GM18868 (cell line): ENCODE measurements at regions not wholly inside any gene's neighbourhood (a gene's known extent, or its start where the extent isn't known, plus 50 kb on each side); places are given as distances from the start of the nearest gene placed in this dataset.

Experiments
- ATAC-seq: cut with Tn5 transposase; IDR thresholded peaks from one replicate; pipeline ENCODE4 v1.9.1; 2021; ENCODE audit warnings: mild to moderate bottlenecking, moderate library complexity; ENCODE audit not compliant: unreplicated experiment

GRCh38 chr15:39194106-39194830 lies 386.6 kb upstream of the THBS1 start:
- ATAC-seq = no peak

GRCh38 chr15:39195961-39196486 lies 384.9 kb upstream of the THBS1 start:
- no peak for ATAC-seq

- no peak for ATAC-seq
Observed at GRCh38 chr15:39198044-39199000, 382.6 kb upstream of the THBS1 start.

DNA sequence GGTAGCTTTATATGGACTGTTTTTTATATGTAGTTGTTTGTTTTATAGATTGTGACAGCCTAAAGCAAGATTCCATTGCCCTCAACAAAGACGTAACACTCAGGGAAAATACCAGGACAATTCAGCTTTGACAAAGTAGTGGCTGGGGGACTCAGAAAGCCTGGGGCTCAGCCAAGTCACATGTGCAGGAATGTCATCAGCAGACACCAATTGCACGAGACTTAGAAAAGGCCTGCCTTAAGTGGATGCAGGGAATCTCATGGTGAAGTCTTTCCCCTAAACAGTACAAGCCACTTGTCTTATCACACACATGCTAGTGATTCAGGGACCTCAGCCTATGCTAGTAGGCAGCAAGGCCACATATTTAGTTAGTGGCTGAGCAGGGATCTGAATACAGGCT lies 381.8 kb upstream of the THBS1 start:
- ATAC-seq = no peak

DNA sequence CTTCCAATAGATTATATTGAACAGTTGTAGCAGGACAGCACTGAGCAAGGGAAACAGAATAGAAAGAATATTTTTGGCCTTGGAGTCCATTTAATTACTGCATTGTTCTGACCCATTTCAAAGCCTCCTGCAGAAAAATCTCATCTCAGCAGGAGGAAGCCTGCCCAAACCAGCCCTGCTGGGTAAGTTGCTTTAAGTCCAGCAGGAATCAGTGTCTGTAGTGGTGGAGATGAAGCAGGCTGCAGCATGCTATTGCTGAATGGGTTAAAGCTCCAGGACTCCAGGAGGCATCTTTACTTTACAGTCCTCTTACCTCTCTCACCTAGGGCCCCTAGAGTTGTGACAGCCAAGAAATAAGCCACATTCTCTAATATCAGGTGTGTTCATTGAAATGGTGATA lies 380.3 kb upstream of the THBS1 start:
- ATAC-seq = no peak

- no peak for ATAC-seq
Observed at GRCh38 chr15:39202641-39203040, 378.2 kb upstream of the THBS1 start.

DNA sequence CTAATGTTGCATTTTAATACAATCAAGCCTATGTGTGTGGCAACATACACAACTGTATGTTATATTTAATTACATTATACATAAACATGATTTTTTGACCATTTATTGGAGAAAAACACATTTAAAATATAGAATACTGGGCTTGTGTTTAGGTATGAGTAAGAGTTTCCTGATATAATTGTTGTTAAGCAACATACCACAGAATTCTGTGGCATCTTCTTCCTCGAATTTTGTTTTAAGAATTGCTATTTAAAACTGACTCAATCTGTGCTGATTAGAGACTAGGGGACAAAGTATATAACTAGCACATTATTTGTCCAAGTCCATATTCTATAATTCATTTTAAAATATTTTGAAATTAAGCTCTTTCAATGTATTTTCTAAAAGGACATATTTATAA lies 376.8 kb upstream of the THBS1 start:
- no peak for ATAC-seq

- no peak for ATAC-seq
Observed at GRCh38 chr15:39205081-39205480, 375.8 kb upstream of the THBS1 start.

DNA sequence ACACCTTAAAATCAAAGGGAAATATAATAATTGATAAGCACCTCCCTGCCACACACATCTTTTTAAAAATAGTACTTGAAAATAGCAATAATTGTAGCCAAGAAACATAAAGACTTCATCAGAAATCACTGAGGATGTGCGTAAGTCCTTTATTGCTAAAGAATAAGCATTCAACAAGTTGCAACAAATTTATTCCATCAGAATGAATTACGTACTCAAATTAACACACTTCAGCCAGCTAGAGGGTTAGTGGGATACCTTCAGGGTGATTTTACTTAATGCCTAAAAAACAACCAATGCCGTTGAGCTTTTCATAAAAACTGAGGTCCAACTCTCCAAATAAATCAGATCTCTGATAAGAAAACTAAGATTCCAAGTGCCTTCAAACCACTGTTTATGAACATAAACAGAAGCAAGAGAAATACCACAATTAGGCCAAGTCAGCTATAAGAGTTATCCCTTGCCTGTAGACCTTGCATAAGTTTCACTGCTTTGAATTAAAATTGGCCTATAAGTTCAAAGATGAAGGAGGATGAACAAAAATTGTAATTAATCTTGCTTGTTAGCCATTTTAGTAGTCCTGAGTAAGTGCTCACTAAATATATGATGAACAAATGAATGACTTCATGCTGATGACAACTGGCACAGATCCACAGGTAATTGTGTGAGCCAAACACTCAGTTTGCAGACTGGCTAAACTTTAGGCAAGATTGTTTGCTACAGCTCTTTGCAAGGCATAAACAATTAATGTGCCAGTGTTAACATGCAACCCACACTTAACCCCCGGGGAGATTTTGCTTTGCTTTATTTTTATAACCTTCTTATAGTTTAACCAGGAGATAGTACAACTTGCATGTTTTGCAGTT lies 375.1 kb upstream of the THBS1 start:
- no peak for ATAC-seq

DNA sequence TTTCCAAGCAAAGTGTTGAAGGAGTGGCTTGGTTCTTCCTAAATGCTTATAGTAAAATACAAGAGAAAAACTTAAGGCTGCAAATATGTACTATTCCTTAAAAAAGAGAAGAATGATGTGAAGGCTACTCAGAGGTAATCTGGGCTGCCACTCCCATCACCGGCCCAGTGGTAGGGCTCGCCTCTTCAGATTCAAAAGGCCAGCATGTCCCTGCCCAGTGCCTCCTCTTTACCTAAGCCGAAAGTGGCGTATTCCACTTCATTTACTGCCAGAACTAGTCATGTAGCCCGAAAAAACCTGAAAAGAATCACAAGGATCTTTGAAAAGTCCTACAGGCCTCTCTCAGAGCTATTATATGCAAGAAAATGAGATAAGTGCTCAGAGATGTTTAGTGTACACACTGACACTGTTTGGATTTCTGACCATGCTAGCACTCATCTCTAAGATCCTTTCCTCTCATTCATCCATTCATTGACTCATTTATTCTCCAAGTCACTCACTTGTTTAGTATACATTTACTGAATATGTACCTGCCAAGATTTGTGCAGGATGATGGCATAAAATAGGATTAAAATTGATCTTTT lies 373.3 kb upstream of the THBS1 start:
- ATAC-seq = no peak

GRCh38 chr15:39208187-39208586 lies 372.7 kb upstream of the THBS1 start:
- ATAC-seq = no peak

DNA sequence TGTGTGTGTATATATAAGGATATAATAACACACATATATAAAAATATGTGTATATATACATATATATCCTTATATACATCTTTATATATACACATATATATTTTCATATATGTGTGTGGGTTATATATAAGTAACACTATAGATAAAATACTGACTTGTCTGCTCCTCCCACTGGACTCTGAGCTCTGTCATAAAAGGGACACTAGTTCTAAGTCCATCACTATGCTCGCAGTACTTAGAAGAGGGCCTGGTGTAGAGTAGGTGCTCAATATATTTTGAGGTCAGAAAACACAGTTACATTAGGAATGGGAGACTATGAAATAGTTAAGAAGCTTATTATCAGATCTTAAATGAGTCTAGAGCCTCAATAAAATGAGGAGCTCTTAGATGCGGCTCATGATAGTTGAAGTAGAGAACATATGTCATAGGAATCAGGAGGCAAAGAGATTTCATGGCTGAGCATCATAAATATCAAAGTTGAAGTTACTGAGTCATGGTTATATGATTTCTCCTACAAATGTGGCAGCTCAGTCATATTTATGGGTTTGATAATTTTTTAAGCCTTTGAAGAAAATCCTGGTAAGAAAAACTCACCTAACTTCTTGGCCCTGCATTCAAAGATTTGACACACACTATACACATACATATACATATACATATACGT lies 371.2 kb upstream of the THBS1 start:
- ATAC-seq = no peak

DNA sequence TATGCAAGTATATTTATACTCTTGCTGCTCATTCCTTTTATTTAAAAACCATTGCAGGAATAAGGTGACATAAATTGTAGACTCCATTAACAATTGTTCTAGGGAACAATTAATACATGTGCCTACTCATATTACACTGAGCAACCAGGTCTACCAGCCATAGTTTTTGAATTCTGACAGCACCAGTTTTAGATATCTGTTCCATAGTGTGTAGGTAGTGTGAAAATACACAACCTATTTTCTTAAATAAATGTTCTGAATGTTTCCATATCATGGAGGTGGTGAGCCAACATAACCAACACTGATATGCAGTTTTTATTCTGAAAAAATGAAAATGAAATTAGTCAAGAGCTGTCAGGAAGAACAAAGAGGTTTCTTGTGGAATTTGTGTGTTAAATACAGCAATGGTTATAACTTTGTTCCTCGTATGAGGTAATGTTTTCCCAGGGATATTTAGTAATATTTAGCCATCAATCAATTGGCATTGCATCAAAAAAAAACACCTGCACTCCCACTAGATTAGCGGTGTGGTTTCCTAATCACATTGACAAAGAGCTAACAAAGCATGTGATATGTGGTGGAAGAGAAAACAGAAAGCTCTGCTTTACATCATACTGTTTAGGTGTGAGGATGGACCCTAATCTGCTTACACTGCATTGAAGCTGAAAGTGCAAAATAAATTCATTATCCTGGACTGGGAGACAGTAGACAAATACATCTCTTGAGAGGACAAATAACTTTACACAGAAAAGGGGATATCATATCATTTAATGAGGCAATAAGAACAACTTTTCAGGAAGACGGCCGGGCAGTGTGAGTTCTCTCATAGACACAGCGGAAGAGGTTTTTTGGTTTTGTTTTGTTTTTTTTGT lies 369.5 kb upstream of the THBS1 start:
- ATAC-seq = no peak

DNA sequence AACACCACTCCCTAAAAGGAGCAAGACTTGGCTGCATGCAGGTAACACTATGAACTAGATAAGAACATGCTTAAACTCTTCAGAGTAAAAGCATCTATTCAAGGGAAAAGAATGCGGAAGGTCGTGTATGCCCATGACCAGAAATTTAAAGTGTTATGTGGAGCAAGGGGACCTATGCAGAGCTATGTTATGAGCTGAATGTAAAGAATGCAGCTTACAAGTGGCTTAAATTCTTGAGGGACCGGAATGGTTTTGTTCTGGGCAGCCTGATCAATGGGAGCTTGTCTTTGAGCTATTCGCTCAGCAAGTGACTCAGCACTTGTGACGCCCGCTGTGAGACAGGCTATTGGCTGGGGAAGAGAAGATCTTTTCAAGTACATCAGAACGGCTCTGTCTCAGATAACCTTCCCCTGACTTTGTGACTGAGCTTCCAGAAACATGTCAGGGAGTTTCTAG lies 367.5 kb upstream of the THBS1 start:
- ATAC-seq = no peak

DNA sequence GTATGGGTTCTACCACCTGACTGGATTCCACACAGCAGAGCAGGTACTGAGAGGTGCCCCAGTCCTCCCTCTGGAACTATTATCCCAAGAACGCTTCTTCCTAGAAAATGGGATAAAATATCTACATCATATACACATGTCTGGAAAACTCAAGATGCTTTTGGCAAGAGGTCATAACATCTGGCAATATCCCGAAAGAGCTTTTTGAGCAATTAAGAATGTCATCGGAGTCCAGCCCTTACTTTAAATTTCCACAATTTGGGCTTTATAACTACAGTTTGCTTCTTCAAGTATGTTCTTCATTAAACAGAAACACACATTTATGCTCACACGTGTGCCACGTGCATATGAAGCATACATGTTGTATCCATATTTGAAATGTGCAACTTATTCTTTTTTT lies 365.9 kb upstream of the THBS1 start:
- ATAC-seq = no peak

- no peak for ATAC-seq
Observed at GRCh38 chr15:39216816-39217215, 364.1 kb upstream of the THBS1 start.

DNA sequence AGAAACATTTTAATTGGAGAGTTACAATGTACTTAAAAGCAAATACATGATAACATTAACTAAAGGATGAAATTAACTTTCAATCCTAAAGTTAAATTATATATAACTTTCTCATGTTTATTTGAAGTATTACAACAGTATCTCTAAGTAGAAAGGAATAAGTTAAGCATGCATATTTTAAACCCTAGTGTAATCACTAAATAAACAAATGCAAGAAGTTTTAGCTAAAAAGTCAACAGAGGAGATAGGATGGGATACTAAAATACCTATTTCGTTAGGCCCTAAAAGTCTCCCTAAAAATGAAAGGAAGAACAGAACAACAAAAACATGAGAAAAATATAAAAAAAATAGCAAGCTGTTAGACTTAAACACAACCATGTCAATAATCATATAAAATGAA lies 361.3 kb upstream of the THBS1 start:
- no peak for ATAC-seq

- ATAC-seq = no peak
Observed at GRCh38 chr15:39226169-39226937, 354.5 kb upstream of the THBS1 start.
